Hepatocyte (in vitro differentiated cells): ENCODE measurements at regions not wholly inside any gene's neighbourhood (a gene's known extent, or its start where the extent isn't known, plus 50 kb on each side); places are given as distances from the start of the nearest gene placed in this dataset.

ENCODE experiments used
- EZH2 ChIP-seq: fragments of 200-600 bp; sonication (generic); IDR thresholded peaks from 2 replicates; pipeline ENCODE4 v1.6.1; 2016; ENCODE audit warnings: antibody characterized with exemption, mild to moderate bottlenecking, borderline replicate concordance
- EZH2phosphoT487 ChIP-seq: fragments of 200-600 bp; sonication (generic); IDR thresholded peaks from one replicate; pipeline ENCODE4 v1.6.1; 2018; ENCODE audit warnings: antibody characterized with exemption, mild to moderate bottlenecking, low read depth, moderate library complexity; ENCODE audit not compliant: unreplicated experiment, severe bottlenecking
- TF ChIP-seq, protein P1 (sequence below): fragments of 200-600 bp; sonication (generic); IDR thresholded peaks from 2 replicates; pipeline ENCODE4 v1.5.1; 2016; ENCODE audit warnings: antibody characterized with exemption, mild to moderate bottlenecking; ENCODE audit not compliant: poor library complexity

DNA sequence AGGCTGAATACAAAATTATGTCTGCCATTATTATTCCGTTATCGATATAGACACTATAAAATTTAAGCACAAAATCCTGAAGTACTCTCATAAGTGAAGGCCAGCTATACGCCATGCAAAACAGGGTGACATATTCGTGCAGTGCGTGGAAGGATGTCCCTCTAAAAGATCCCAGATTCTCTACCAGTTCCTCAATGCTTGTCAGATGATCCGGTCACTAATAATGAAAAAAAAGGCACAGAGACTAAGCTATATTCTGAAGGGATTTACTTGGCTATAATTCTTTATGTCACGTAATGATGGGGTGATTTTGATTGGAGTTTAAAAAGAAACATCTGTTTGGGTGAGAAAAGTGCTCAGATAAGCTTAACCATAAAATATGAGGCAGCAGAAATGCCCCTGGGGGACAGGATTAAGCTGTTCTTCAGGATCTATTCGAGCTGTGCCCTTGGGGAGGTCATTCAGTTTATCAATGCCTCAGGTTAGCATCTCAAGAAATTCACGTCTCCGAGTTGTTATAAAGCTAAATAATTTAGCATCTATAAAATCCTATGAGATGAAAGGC lies 229.7 kb upstream of the PITRM1 start:
- TF ChIP-seq EZH2 (no peak), EZH2phosphoT487 (no peak)
- TF ChIP-seq, protein P1, sequence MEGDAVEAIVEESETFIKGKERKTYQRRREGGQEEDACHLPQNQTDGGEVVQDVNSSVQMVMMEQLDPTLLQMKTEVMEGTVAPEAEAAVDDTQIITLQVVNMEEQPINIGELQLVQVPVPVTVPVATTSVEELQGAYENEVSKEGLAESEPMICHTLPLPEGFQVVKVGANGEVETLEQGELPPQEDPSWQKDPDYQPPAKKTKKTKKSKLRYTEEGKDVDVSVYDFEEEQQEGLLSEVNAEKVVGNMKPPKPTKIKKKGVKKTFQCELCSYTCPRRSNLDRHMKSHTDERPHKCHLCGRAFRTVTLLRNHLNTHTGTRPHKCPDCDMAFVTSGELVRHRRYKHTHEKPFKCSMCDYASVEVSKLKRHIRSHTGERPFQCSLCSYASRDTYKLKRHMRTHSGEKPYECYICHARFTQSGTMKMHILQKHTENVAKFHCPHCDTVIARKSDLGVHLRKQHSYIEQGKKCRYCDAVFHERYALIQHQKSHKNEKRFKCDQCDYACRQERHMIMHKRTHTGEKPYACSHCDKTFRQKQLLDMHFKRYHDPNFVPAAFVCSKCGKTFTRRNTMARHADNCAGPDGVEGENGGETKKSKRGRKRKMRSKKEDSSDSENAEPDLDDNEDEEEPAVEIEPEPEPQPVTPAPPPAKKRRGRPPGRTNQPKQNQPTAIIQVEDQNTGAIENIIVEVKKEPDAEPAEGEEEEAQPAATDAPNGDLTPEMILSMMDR: no peak
